NOMO-1 (cell line): ENCODE measurements at regions not wholly inside any gene's neighbourhood (a gene's known extent, or its start where the extent isn't known, plus 50 kb on each side); places are given as distances from the start of the nearest gene placed in this dataset.

Experiments used
- DNase-seq, 2 experiments: peaks; one replicate each; lab custom pipeline; 2025; ENCODE audit not compliant: unreplicated experiment in 2 of 2; lab: John Stamatoyannopoulos, UW

- DNase-seq, result no peak
Observed at GRCh38 chr2:8086796-8087479, 594.9 kb upstream of the ID2 start.

- DNase-seq, result no peak
Observed at GRCh38 chr2:8087480-8087840, 594.4 kb upstream of the ID2 start.

- DNase-seq, result no peak
Observed at GRCh38 chr2:8088810-8089209, 593.0 kb upstream of the ID2 start.

- no peak for DNase-seq
Observed at GRCh38 chr2:8089596-8089995, 592.3 kb upstream of the ID2 start.

GRCh38 chr2:8090748-8091700 is 590.8 kb upstream of the ID2 start:
- peak; percentile 77 to 93 for DNase-seq

GRCh38 chr2:8094526-8094925 is 587.3 kb upstream of the ID2 start:
- no peak for DNase-seq

- DNase-seq, result no peak
Observed at GRCh38 chr2:8095978-8096377, 585.9 kb upstream of the ID2 start.

- no peak for DNase-seq
Observed at GRCh38 chr2:8096484-8096883, 585.4 kb upstream of the ID2 start.

- DNase-seq, result no peak
Observed at GRCh38 chr2:8098476-8099266, 583.2 kb upstream of the ID2 start.

- DNase-seq, result no peak
Observed at GRCh38 chr2:8099267-8099582, 582.6 kb upstream of the ID2 start.

GRCh38 chr2:8101614-8102277 is 580.1 kb upstream of the ID2 start:
- DNase-seq, result no peak

GRCh38 chr2:8102470-8102869 is 579.4 kb upstream of the ID2 start:
- DNase-seq, result no peak

- DNase-seq, result no peak
Observed at GRCh38 chr2:8103085-8103708, 578.7 kb upstream of the ID2 start.

- DNase-seq, result no peak
Observed at GRCh38 chr2:8107150-8107549, 574.7 kb upstream of the ID2 start.

GRCh38 chr2:8107621-8108378 is 574.1 kb upstream of the ID2 start:
- DNase-seq, result no peak

GRCh38 chr2:8110716-8111115 is 571.1 kb upstream of the ID2 start:
- DNase-seq, result no peak

- no peak for DNase-seq
Observed at GRCh38 chr2:8111193-8111592, 570.7 kb upstream of the ID2 start.

- no peak for DNase-seq
Observed at GRCh38 chr2:8115456-8115855, 566.4 kb upstream of the ID2 start.

GRCh38 chr2:8115966-8116365 is 565.9 kb upstream of the ID2 start:
- no peak for DNase-seq

- peak; percentile 86 to 89 for DNase-seq
Observed at GRCh38 chr2:8116661-8117060, 565.2 kb upstream of the ID2 start.
